ENCODE measurements at regions not wholly inside any gene's neighbourhood (a gene's known extent, or its start where the extent isn't known, plus 50 kb on each side); places are given as distances from the start of the nearest gene placed in this dataset.

GRCh38 chr12:33708935-33709334, 269.3 kb upstream of the SYT10 start:
- TF ChIP-seq CTCF (CRISPR knock-in tag; IDR thresholded peaks at IDR 0.05) (no peak), NONO (IDR thresholded peaks at IDR 0.05) (no peak), NONO (CRISPR knock-in tag; conservative IDR thresholded peaks at IDR 0.05) (no peak), GZF1 (CRISPR knock-in tag; IDR thresholded peaks at IDR 0.05) (no peak), KDM1A (CRISPR knock-in tag; IDR thresholded peaks at IDR 0.05) (no peak), ZNF33B (CRISPR knock-in tag; IDR thresholded peaks at IDR 0.05) (no peak), USF2 (IDR thresholded peaks at IDR 0.05; ENCODE audit: low read depth, low read length) (no peak), USF2 (CRISPR knock-in tag; IDR thresholded peaks at IDR 0.05; ENCODE audit: borderline replicate concordance) (no peak), POLR2A (IDR thresholded peaks at IDR 0.05; ENCODE audit: insufficient read depth in 1 of 2, low read depth in 2 of 2, low read length in 2 of 2) (no peak), BRF2 (CRISPR knock-in tag; IDR thresholded peaks at IDR 0.05) (no peak), NFATC3 (CRISPR knock-in tag; IDR thresholded peaks at IDR 0.05) (no peak)

All from HepG2 (cell line).